Eye (tissue), 1 donor: ENCODE measurements at regions not wholly inside any gene's neighbourhood (a gene's known extent, or its start where the extent isn't known, plus 50 kb on each side); places are given as distances from the start of the nearest gene placed in this dataset.
"Not testable (repeated sequence)": the region's sequence is repeated elsewhere in the genome, so short reads cannot be mapped to it uniquely, and the experiment has no call there.

Source experiments
- DNase-seq: peaks from one replicate; pipeline ENCODE4 v3.0.0-alpha.2; 2015

DNA sequence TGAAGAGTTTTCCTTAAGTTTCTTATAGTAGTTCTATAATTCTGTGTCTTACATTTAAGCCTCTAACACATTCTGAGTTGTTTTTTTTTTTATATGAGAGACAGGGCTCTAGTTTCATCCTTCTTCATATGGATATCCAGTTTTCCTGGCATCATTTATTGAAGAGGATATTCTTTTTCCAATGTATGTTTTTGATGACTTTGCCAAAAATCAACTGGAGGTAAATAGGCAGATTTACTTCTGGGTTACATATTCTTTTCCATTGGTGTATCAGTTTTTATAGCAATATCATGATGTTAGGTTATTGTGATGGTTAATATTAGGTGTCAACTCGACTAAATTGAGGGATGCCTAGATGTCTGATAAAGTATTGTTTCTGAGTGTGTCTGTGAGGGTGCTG lies 650.7 kb upstream of the GRID2 start:
- no peak for DNase-seq

DNA sequence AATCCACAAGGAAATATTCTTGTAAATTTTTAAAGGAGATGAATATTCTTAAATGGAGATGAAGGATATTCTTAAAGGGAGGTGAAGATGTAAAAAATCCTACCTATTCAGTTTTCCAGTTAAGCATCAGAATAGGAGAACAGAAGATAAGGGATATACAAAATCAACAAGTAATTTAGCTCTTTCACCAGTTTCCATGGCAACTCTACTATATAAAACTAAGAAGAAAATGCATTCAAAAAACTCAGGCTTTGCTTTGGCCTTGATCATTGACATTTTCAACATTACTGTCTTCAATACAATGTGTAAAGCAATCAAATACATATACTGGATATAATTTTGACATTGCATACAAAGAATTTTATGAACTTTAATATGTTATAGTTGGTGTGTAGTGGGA lies 622.7 kb upstream of the GRID2 start:
- no peak for DNase-seq

DNA sequence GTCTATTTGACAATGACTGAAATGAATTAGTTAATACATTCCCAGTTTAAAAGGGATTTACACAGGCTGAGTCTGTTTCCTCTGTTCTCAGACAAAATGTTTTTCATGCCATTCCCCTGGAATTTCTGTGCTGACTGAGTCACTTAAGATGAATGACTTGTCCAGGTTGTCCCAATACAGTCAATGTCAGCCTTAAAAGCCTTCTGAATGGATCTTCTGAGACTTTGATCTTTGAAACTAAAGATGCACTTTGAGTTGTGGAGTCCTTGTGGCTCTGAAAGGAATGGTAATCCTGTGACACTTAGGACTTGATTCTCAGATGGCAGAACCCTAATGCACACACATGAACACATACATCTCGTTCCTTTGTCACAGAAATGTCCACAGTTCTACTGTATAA lies 622.2 kb upstream of the GRID2 start:
- peak; percentile 1 for DNase-seq

DNA sequence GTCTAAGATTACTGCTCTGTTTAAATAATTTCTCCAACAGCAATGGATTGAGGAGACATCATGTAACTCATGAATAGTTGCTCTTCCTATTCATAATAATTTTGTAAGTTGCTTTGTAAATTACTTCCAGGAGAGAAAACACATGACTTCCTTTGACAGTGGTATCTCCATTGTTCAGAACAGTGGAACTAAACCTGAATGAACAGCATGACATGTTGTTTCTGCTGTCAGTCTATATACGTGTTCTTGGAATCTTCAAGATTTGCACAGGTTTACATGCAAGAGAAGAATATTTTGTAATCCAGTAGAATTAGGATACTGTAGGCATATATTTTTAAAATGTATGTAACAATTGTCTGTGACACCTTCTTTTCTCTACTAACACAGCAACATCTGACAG lies 618.8 kb upstream of the GRID2 start:
- DNase-seq, result peak; percentile 22

DNA sequence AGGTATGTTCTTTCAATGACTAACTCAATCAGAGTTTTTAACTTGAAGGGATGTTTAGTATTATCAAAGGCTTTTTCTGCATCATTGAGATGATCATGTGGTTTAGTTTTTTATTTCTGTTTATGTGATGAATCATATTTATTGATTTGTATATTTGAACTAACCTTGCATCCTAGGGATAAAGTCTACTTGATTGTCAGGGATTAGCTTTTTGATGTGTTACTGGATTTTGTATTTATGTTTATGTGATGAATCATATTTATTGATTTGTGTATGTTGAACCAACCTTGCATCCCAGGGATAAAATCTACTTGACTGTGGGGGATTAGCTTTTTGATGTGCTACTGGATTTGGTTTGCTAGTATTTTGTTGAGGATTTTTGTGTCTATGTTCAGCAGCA lies 615.4 kb upstream of the GRID2 start:
- no peak for DNase-seq

DNA sequence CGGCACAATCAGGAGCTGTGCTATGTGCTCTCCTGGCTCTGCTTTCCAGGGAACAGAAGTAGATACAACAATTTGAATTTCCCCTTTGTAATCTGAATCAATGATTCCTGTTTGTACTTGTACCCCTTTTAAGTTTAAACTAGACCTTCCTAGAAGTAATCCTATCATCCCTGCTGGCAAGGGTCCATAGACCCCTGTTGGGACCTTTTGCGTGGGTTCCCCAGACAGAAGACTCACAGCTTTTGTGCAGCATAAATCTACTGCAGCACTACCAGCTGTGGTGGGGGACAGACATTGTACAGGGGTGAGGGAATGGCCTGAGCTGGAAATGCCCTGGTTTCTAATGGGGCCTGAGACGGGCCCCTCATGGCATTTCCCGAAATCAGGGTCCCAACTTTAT lies 604.1 kb upstream of the GRID2 start:
- DNase-seq, result not testable (repeated sequence)

DNA sequence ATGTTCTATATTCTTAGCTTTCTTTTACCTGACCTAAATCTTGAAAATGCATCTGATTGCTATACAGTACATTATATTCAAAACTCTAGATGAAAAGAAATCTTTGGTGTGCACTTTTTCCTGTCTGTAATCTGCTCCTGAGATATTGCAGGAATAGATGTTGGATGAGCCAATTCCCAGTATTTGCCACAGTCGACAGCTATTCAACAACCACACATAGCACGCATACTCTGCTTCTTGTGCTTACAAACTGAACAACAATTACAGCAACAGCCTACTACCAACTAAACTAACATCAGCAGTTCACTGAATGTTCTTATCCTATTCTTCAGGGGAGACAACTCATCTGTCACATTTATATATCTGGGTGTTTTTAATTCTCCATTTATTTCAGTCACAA lies 573.9 kb upstream of the GRID2 start:
- DNase-seq, result no peak

DNA sequence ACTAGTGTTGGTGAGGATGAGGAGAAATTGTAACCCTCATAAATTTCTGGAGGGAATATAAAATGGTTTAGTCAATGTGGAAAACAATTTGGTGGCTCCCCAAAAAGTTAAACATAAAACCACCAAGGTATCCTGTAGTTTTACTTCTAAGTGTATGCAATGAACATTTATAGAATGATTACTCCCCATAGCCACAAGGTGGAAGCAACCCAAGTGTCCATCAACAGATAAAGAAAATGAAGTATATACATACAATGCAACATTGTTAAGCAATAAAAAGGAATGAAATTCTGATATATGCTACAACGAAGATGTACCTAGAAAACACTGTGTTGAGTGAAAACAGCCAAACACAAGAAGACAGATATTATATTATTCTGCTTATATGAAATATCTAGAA lies 569.1 kb upstream of the GRID2 start:
- peak; percentile 2 for DNase-seq

DNA sequence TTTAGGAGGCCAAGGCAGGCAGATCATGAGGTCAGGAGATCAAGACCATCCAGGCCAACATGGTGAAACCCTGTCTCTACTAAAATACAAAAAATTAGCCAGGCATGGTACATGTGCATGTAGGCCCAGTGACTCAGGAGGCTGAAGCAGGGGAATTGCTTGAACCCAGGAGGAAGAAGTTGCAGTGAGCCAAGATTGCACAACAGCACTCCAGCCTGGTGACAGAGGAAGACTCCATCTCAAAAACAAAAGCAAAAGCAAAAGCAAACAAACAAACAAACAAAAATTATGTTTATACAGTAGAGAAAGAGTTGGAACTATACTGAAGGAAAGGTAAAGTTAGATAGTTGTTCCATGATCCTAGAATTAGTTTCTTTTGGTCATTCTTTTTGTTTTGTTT lies 564.9 kb upstream of the GRID2 start:
- not testable (repeated sequence) for DNase-seq

DNA sequence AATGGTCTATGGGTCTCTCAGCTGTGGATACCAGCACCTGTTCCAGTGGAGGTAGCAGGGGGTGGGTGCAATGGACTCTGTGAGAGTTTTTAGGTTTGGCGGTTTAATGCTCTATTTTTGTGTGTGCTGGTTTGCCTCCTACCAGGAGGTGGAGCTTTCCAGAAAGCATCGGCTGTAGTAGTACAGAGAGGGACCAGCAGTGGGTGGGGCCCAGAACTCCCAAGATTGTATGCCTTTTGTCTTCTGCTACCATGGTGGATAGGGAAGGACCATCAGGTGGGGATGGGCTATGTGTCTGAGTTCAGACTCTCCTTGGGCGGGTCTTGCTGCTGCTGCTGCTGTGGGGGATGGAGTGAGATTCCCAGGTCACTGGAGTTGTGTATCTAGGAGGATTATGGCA lies 557.2 kb upstream of the GRID2 start:
- no peak for DNase-seq

DNA sequence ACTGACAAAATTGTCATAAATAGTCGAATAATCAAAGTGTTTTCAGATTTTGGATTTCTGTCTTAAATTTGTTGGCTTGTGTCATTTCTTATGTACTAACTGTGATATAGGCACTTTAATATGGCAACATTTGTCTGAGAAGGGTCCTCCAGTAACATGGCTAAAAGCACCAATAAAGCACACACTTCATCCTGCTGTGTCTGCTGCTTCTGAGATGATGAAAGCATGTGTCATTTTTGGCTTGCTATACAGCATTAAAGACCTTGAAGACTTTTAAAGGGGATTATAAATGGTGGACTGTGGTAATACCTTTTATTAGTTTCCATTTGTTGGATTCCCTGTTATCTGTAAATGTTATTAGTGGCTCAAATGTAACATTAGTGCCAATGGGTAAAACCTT lies 551.8 kb upstream of the GRID2 start:
- no peak for DNase-seq

DNA sequence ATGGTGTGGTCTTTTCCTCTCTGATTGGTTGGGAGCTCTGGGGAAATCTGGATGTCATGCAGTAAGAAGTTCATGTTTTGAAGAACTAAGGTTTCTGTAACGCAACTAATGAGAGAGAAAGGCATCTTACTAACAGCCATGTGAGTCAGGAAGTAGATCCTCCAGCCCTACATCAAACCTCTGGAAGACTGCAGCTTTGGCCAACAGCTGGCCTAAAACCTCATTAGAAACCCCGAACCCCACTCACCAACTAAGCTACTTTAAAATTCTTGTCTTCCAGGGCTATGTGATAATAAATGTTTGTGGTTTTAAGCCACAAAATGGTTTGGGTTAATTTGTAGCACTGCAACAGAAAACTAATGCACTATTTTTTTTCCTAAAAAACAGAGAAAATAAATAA lies 549.0 kb upstream of the GRID2 start:
- no peak for DNase-seq

DNA sequence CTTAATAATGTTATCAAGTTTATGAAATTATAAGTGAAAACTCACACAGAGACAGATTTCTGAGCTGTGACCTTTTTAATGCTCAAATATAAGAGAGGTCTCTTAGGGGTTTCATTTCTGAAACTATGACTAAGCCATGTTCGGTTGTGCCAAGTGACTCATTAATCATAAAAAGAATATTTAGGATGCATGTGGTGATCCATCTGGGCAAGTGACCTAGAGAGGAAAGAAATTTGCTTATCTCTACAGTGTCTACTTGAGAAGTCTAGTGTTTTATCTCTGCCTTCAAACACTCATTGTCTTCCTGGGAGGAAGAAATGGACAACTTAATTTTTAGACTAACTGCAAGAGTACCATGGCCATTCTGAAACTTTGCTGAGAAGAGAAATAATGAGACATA lies 545.3 kb upstream of the GRID2 start:
- DNase-seq, result no peak

DNA sequence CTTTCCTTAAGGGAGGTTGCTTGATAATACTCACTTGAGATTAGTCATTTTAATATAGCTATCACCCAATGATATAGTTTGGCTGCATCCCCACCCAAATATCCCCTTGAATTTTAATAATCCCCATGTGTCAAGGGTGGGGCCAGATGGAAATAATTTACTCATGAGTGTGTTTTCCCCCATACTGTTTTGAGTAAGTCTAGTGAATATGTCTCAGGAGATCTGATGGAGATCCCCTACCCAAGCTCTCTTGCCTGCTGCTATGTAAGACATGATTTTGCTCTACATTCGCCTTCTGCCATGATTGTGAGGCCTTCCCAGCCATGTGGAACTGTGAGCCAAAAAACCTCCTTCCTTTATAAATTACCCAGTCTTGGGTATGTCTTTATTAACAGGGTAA lies 539.7 kb upstream of the GRID2 start:
- no peak for DNase-seq

DNA sequence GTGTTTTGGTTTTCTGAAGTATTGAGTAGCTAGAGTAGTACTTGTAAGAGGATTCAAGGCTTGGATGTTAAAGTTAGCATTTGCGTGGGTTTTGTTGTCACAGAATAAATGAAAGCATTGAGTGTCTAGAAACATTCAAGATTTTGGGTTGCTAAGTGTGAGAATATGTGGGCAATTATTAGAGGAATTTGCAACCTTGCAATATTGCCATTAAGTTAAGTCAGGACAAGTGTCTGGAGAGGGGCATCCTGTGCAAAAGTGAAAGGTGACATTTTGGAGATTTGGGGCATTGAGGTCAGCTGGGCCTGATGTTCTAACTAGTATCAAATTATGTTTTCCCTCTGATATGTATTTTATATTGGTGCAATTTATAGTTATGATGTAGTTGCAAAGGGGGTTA lies 533.9 kb upstream of the GRID2 start:
- DNase-seq, result no peak

DNA sequence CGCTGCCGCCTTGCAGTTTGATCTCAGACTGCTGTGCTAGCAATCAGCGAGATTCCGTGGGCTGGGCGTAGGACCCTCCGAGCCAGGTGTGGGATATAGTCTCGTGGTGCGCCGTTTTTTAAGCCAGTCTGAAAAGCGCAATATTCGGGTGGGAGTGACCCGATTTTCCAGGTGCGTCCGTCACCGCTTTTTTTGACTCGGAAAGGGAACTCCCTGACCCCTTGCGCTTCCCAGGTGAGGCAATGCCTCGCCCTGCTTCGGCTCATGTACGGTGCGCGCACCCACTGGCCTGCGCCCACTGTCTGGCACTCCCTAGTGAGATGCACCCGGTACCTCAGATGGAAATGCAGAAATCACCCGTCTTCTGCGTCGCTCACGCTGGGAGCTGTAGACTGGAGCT lies 512.1 kb upstream of the GRID2 start:
- not testable (repeated sequence) for DNase-seq

DNA sequence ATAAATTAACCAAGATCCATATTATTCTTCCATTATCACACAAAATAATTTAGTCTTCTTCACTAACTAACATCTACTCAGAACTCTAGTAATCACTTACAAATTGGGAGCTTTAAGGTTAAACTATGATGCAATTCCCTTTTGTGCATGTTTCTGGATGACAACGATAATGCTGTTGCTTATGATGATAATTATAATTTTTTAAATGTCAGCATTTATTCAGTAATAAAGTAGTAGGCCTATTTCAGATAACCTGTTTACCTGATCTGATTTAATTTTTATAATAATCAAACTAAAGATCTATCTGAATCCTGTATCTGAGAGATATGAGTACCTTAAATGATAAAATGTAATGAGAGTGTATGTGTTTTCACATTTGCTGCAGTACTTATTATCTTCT lies 507.8 kb upstream of the GRID2 start:
- DNase-seq, result no peak

DNA sequence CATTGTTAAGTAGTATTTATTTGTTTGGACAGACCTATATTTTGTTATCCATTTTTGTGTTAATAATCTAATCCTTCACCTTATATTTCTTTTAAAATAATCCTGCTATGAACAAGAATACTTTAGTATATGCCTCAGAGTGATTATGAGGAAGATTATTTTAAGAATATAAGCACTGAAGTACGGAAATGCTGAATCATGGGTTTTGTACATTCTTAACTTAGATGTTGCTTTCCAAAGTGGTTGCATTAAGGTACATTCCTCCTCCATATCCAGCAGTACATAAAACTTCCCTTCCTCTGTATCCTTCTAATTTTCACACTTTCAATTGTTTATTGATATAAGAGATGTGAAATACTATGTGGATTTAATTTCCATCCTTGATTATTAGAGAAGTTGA lies 491.4 kb upstream of the GRID2 start:
- no peak for DNase-seq

DNA sequence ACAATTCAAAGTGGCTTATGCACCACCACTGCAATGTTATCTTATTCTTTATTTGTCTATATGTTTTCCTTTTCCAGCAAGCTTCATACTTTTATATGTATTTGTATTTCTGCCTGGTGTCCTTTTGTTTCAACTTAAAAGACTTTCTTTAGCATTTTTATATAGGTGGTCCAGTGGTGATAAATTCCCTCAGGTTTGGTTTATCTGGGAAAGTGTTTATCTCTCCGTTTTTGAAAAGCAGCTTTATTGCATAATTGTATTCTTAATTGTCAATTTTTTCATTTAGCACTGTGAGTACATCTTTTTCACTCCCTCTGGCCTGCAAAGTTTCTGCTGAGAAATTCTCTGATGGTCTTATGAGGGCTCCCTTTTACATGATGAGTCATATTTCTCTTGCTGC lies 479.0 kb upstream of the GRID2 start:
- no peak for DNase-seq

DNA sequence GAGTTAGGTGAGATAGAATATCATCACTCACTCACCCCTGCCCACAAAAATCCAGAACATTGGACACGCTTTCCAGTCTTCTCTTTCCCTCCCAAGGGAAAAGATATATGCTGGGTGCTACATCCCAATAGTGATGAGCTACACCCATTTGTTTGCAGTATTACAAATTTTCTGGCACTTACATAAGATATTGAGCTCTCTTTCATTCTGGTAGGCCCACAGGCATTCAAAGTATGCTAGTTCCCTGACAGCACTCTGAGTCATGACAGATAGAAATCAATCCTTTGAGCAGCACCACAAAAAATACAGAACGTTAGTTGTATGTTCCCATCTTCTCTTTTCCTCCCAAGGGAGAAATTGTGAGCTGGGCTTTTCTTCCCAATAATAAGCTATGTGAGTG lies 477.6 kb upstream of the GRID2 start:
- DNase-seq, result no peak

DNA sequence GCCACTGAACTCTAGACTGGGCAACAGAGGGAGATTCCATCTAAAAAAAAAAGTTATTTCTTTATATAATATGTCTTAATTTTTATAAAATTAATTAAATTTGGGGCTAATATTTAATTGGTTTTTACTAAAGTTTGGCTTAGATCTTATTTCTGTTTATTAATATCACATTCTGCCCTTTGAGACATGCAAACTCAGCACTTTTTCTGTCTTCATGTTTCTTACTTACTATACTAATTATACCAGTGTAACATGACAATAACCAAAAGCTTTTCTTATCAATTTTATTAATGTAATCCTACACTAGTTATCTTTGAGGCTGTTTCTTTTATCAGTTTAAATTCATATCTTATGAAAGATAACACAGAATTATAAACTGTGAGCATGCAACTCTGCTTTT lies 475.9 kb upstream of the GRID2 start:
- DNase-seq, result no peak

DNA sequence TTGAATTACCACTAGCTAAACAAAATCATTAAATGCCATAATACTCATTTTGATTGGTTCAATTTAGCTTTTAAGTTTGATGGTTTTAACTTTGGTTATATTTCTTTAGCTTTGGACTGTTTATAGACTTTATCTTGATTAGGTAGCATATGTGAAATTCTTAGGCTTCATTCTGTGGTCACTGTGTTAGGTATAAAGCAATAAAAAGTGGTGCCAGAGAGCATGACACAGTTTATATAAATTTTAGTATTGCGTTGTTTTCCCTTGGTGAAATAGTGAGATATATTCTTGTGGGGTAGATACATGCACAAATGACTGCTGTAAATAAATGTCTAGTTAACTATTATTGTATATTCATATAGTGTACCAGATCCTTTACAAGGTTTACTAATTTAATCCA lies 474.2 kb upstream of the GRID2 start:
- no peak for DNase-seq

DNA sequence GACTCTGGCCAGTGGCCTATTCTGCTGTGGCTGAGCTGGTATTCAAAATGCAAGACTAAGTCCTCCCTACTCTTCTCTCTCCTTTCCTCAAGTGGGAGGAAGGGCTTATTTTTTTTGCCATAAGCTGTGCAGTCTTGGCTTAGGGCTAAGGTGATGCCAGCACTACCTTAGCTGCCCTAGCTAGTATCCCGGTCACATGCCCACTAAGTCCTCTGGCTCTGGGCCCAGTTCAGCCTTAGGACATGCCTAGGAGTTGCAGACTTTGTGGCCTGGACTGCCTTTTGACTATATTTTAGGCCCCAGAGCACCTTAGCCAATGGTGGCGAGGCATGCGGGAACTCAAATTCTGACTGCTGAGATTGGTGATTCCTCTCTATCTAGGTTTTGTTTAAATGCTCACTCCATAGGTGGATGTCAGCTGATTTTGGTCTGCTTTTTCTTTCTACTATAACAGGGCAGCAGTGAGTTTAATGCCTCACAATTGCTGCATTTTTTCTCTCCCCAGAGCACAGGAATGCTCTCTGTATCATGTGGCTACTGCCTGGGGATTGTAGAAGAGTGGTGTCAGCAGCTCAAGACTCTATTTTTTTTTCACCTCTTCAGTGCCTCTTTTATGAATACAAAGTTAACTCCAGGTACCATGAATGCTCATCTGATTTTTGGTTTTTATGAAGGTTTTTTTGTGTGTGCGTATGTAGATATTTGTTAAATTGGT lies 472.9 kb upstream of the GRID2 start:
- DNase-seq, result no peak

DNA sequence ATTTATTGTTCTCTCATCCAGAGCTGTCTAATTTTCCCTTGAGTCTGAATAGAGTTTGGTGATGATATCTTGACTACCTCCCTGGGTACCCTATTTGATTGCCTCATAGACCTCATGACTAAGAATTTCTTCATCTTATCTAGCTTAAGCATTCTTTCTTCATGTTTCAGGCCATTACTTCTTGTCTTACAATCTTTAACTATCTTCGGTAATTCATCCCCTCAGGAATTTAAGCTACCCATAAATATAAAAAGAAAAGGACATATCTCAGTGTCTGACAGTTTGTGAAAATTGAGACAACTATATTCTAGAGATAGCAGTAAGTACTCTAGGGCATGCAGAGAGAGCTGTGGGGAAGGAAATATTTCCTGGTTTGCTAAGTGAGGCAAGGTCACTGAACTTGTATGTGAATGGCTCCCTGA lies 466.1 kb upstream of the GRID2 start:
- no peak for DNase-seq

DNA sequence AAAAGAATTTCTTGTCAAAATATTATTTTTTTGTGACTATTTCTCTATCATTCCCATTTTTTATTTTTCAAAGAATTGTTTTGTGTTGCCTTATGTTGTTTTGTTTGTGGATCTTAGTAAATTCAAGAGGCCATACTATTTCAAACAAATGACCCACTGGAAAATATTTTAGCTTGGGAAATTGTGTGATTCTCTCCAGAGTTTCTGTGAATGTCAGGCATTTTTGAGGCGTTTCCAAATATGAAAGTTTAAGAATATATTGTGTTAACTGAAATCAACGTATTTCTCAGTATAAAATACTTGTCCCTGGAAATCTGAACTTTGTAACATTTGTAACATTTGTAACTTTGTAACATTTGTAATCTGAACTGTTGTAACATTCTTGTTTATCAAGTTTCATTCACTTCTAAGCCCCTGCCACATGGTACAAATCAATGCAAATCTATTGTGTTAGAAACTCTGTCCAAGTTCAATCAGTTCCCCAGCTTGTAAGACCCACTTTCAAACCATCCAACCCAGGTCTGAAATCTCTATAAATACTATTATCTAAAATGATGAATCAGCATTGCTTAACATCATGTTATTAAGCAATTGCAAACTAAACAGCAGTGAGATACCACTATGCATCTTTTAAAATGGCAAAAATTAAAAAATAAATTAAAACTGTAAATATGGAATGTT lies 465.4 kb upstream of the GRID2 start:
- no peak for DNase-seq
